ENCODE measurements at regions not wholly inside any gene's neighbourhood (a gene's known extent, or its start where the extent isn't known, plus 50 kb on each side); places are given as distances from the start of the nearest gene placed in this dataset.
"Not testable (repeated sequence)": the region's sequence is repeated elsewhere in the genome, so short reads cannot be mapped to it uniquely, and the experiment has no call there.

GRCh38 chr12:11498574-11498973, 103.2 kb upstream of the PRB2 start:
- H3K27ac ChIP-seq (ENCODE audit: low read depth, low read length, severe bottlenecking); H3K4me3 ChIP-seq (ENCODE audit: extremely low read depth, insufficient read depth, low read length, poor library complexity, severe bottlenecking); H3K36me3 ChIP-seq (ENCODE audit: control insufficient read depth, insufficient read depth, low read length); H3K4me1 ChIP-seq (ENCODE audit: control insufficient read depth, insufficient read depth, low read length, poor library complexity, severe bottlenecking); H3K9me3 ChIP-seq (ENCODE audit: control insufficient read depth, low read length): not testable (repeated sequence)
- 29 to 57% methylated on average over 1 to 3 of the region's 3 CpGs for WGBS, 2 experiments (ENCODE audit: insufficient coverage in 2 of 2)

GRCh38 chr12:11499806-11500187, 104.4 kb upstream of the PRB2 start:
- Histone ChIP-seq H3K27ac (ENCODE audit: low read depth, low read length, severe bottlenecking) (no peak overlapping the region), H3K4me3 (ENCODE audit: extremely low read depth, insufficient read depth, low read length, poor library complexity, severe bottlenecking) (peak overlapping the region; percentile 24), H3K9me3 (ENCODE audit: control insufficient read depth, low read length) (no peaks in the 10 kb centered on the region), H3K36me3 (ENCODE audit: control insufficient read depth, insufficient read depth, low read length) (no peaks in the 10 kb centered on the region), H3K4me1 (ENCODE audit: control insufficient read depth, insufficient read depth, low read length, poor library complexity, severe bottlenecking) (peaks cover 4% of the 10 kb centered on the region)
- 62 to 82% methylated on average over 8 to 11 of the region's 11 CpGs for WGBS, 2 experiments (ENCODE audit: insufficient coverage in 2 of 2)

GRCh38 chr12:11500188-11500860, 105.0 kb upstream of the PRB2 start:
- Histone ChIP-seq H3K9me3 (ENCODE audit: control insufficient read depth, low read length) (no peaks in the 10 kb centered on the region), H3K4me1 (ENCODE audit: control insufficient read depth, insufficient read depth, low read length, poor library complexity, severe bottlenecking) (peaks cover 4% of the 10 kb centered on the region), H3K4me3 (ENCODE audit: extremely low read depth, insufficient read depth, low read length, poor library complexity, severe bottlenecking) (peak overlapping the region; percentile 24), H3K36me3 (ENCODE audit: control insufficient read depth, insufficient read depth, low read length) (no peaks in the 10 kb centered on the region), H3K27ac (ENCODE audit: low read depth, low read length, severe bottlenecking) (no peak overlapping the region)
- WGBS, 2 experiments (ENCODE audit: insufficient coverage in 2 of 2) = 3% methylated on average over 37 to 56 of the region's 62 CpGs

- 15 to 17% methylated on average over 7 to 11 of the region's 14 CpGs for WGBS, 2 experiments (ENCODE audit: insufficient coverage in 2 of 2)
- Histone ChIP-seq H3K9me3 (ENCODE audit: control insufficient read depth, low read length) (no peaks in the 10 kb centered on the region), H3K27ac (ENCODE audit: low read depth, low read length, severe bottlenecking) (no peak overlapping the region), H3K4me3 (ENCODE audit: extremely low read depth, insufficient read depth, low read length, poor library complexity, severe bottlenecking) (no peak overlapping the region), H3K36me3 (ENCODE audit: control insufficient read depth, insufficient read depth, low read length) (no peaks in the 10 kb centered on the region), H3K4me1 (ENCODE audit: control insufficient read depth, insufficient read depth, low read length, poor library complexity, severe bottlenecking) (peaks cover 4% of the 10 kb centered on the region)
Observed at GRCh38 chr12:11500861-11501230, 105.5 kb upstream of the PRB2 start.

GRCh38 chr12:11508699-11509098, 113.3 kb upstream of the PRB2 start:
- Histone ChIP-seq H3K4me3 (ENCODE audit: extremely low read depth, insufficient read depth, low read length, poor library complexity, severe bottlenecking) (no peak overlapping the region), H3K9me3 (ENCODE audit: control insufficient read depth, low read length) (no peaks in the 10 kb centered on the region)
- WGBS, 2 experiments (ENCODE audit: insufficient coverage in 2 of 2) = 32 to 86% methylated on average over 1 to 4 of the region's 4 CpGs

GRCh38 chr12:11509326-11509725, 114.0 kb upstream of the PRB2 start:
- H3K36me3 ChIP-seq (ENCODE audit: control insufficient read depth, insufficient read depth, low read length) = no peaks in the 10 kb centered on the region
- H3K27ac ChIP-seq (ENCODE audit: low read depth, low read length, severe bottlenecking) = no peak overlapping the region
- no peak overlapping the region for H3K4me3 ChIP-seq (ENCODE audit: extremely low read depth, insufficient read depth, low read length, poor library complexity, severe bottlenecking)
- no peaks in the 10 kb centered on the region for H3K9me3 ChIP-seq (ENCODE audit: control insufficient read depth, low read length)
- H3K4me1 ChIP-seq (ENCODE audit: control insufficient read depth, insufficient read depth, low read length, poor library complexity, severe bottlenecking) = no peaks in the 10 kb centered on the region
- WGBS, 2 experiments (ENCODE audit: insufficient coverage in 2 of 2) = 77% methylated on average over 3 of the region's 4 CpGs

More at GRCh38 chr12:11508699-11509098, 113.3 kb upstream of the PRB2 start:
- Histone ChIP-seq H3K36me3 (ENCODE audit: control insufficient read depth, insufficient read depth, low read length) (no peaks in the 10 kb centered on the region), H3K4me1 (ENCODE audit: control insufficient read depth, insufficient read depth, low read length, poor library complexity, severe bottlenecking) (no peaks in the 10 kb centered on the region), H3K27ac (ENCODE audit: low read depth, low read length, severe bottlenecking) (no peak overlapping the region)

- Histone ChIP-seq H3K4me3 (ENCODE audit: extremely low read depth, insufficient read depth, low read length, poor library complexity, severe bottlenecking) (no peak overlapping the region), H3K4me1 (ENCODE audit: control insufficient read depth, insufficient read depth, low read length, poor library complexity, severe bottlenecking) (no peaks in the 10 kb centered on the region), H3K36me3 (ENCODE audit: control insufficient read depth, insufficient read depth, low read length) (no peaks in the 10 kb centered on the region), H3K9me3 (ENCODE audit: control insufficient read depth, low read length) (no peaks in the 10 kb centered on the region), H3K27ac (ENCODE audit: low read depth, low read length, severe bottlenecking) (no peak overlapping the region)
- WGBS, 2 experiments (ENCODE audit: insufficient coverage in 2 of 2) = no CpG with 5 or more reads among the region's 1 CpG
Observed at GRCh38 chr12:11510671-11511070, 115.3 kb upstream of the PRB2 start.

GRCh38 chr12:11513288-11513687, 117.9 kb upstream of the PRB2 start:
- Histone ChIP-seq H3K9me3 (ENCODE audit: control insufficient read depth, low read length) (no peaks in the 10 kb centered on the region), H3K4me1 (ENCODE audit: control insufficient read depth, insufficient read depth, low read length, poor library complexity, severe bottlenecking) (no peaks in the 10 kb centered on the region), H3K4me3 (ENCODE audit: extremely low read depth, insufficient read depth, low read length, poor library complexity, severe bottlenecking) (no peak overlapping the region), H3K27ac (ENCODE audit: low read depth, low read length, severe bottlenecking) (no peak overlapping the region), H3K36me3 (ENCODE audit: control insufficient read depth, insufficient read depth, low read length) (no peaks in the 10 kb centered on the region)
- WGBS, 2 experiments (ENCODE audit: insufficient coverage in 2 of 2) = 66 to 85% methylated on average over 2 to 3 of the region's 4 CpGs

GRCh38 chr12:11517080-11517479, 121.7 kb upstream of the PRB2 start:
- no peak overlapping the region for H3K4me3 ChIP-seq (ENCODE audit: extremely low read depth, insufficient read depth, low read length, poor library complexity, severe bottlenecking)
- 79 to 83% methylated on average over 2 to 3 of the region's 6 CpGs for WGBS, 2 experiments (ENCODE audit: insufficient coverage in 2 of 2)
- no peaks in the 10 kb centered on the region for H3K9me3 ChIP-seq (ENCODE audit: control insufficient read depth, low read length)
- no peaks in the 10 kb centered on the region for H3K4me1 ChIP-seq (ENCODE audit: control insufficient read depth, insufficient read depth, low read length, poor library complexity, severe bottlenecking)
- H3K36me3 ChIP-seq (ENCODE audit: control insufficient read depth, insufficient read depth, low read length) = no peaks in the 10 kb centered on the region
- no peak overlapping the region for H3K27ac ChIP-seq (ENCODE audit: low read depth, low read length, severe bottlenecking)

GRCh38 chr12:11524446-11524845, 125.0 kb upstream of the ETV6 start:
- no peak overlapping the region for H3K4me3 ChIP-seq (ENCODE audit: extremely low read depth, insufficient read depth, low read length, poor library complexity, severe bottlenecking)
- no peaks in the 10 kb centered on the region for H3K4me1 ChIP-seq (ENCODE audit: control insufficient read depth, insufficient read depth, low read length, poor library complexity, severe bottlenecking)
- WGBS, 2 experiments (ENCODE audit: insufficient coverage in 2 of 2) = no CpG with 5 or more reads among the region's 1 CpG
- no peaks in the 10 kb centered on the region for H3K36me3 ChIP-seq (ENCODE audit: control insufficient read depth, insufficient read depth, low read length)
- H3K27ac ChIP-seq (ENCODE audit: low read depth, low read length, severe bottlenecking) = no peak overlapping the region
- H3K9me3 ChIP-seq (ENCODE audit: control insufficient read depth, low read length) = no peaks in the 10 kb centered on the region

- Histone ChIP-seq H3K27ac (ENCODE audit: low read depth, low read length, severe bottlenecking) (no peak overlapping the region), H3K4me1 (ENCODE audit: control insufficient read depth, insufficient read depth, low read length, poor library complexity, severe bottlenecking) (no peaks in the 10 kb centered on the region), H3K36me3 (ENCODE audit: control insufficient read depth, insufficient read depth, low read length) (no peaks in the 10 kb centered on the region), H3K4me3 (ENCODE audit: extremely low read depth, insufficient read depth, low read length, poor library complexity, severe bottlenecking) (no peak overlapping the region), H3K9me3 (ENCODE audit: control insufficient read depth, low read length) (no peaks in the 10 kb centered on the region)
Observed at GRCh38 chr12:11534064-11534463, 115.4 kb upstream of the ETV6 start.
